ENCODE measurements at regions not wholly inside any gene's neighbourhood (a gene's known extent, or its start where the extent isn't known, plus 50 kb on each side); places are given as distances from the start of the nearest gene placed in this dataset.
A peak's percentile ranks its signal among the peaks of the same experiment; 100 is the strongest.

DNA sequence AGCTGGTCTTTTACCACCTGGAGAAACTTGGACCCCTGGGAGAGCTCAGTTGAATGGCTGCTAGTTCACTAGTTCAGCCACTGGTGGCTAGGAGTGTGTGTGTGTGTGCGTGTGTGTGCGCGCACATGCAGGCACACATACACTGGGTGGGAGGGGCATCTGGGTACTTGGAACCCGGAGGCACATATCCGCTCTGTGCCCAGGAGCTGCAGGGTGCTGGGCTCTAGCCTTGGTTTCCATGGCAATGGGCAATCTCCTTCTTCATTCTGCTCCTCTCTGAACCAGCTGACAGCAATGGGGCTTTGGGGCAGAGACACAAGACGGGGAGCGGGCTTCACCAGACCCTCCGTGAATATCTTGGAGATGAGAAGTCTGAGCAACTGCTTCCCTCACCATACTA is 87.1 kb upstream of the DISP3 start:
- no peaks in the 10 kb centered on the region for H3K36me3 ChIP-seq (replicated peaks; ENCODE audit: insufficient read depth, low read length)
- H3K79me2 ChIP-seq (ENCODE audit: low read length) = no peaks in the 10 kb centered on the region
- no peaks in the 10 kb centered on the region for H3K9me3 ChIP-seq (replicated peaks; ENCODE audit: insufficient read depth, low read length)
- no peaks in the 10 kb centered on the region for H4K20me1 ChIP-seq (ENCODE audit: insufficient read depth, low read length)
- no peaks in the 10 kb centered on the region for H3K9me2 ChIP-seq (replicated peaks; ENCODE audit: insufficient read depth, low read length)
- no peak overlapping the region for H2AFZ ChIP-seq (ENCODE audit: low read length)
- DNase-seq = no peak
- no peak overlapping the region for H3K4me3 ChIP-seq (ENCODE audit: low read length)
- no peak overlapping the region for H3K27ac ChIP-seq (ENCODE audit: low read length)
- H3K27me3 ChIP-seq (replicated peaks; ENCODE audit: insufficient read depth, low read length) = peaks cover 90% of the 10 kb centered on the region
- H3K4me2 ChIP-seq (ENCODE audit: low read depth, low read length) = no peak overlapping the region
- H3K4me1 ChIP-seq (ENCODE audit: low read length) = no peaks in the 10 kb centered on the region
- H3K9ac ChIP-seq (ENCODE audit: low read length) = no peak overlapping the region
- TF ChIP-seq EZH2 (optimal IDR thresholded peaks at IDR 0.05; ENCODE audit: low read depth, low read length) = no peak
- no peak for TF ChIP-seq CTCF (IDR thresholded peaks at IDR 0.05; ENCODE audit: low read length)
- TF ChIP-seq EZH2phosphoT487 (IDR thresholded peaks at IDR 0.05; ENCODE audit: low read length) = no peak
- H3F3A ChIP-seq (ENCODE audit: insufficient read depth, low read length) = no peaks in the 10 kb centered on the region

- Histone ChIP-seq H2AFZ (ENCODE audit: low read length) (no peak overlapping the region), H4K20me1 (ENCODE audit: insufficient read depth, low read length) (no peaks in the 10 kb centered on the region), H3K4me3 (ENCODE audit: low read length) (no peak overlapping the region), H3K4me2 (ENCODE audit: low read depth, low read length) (peak overlapping the region; percentile 11; the same call in 1 of the 2 replicates), H3K4me1 (ENCODE audit: low read length) (no peaks in the 10 kb centered on the region), H3K79me2 (ENCODE audit: low read length) (no peaks in the 10 kb centered on the region), H3K36me3 (replicated peaks; ENCODE audit: insufficient read depth, low read length) (no peaks in the 10 kb centered on the region), H3K27ac (ENCODE audit: low read length) (no peak overlapping the region), H3K9me2 (replicated peaks; ENCODE audit: insufficient read depth, low read length) (no peaks in the 10 kb centered on the region), H3K9me3 (replicated peaks; ENCODE audit: insufficient read depth, low read length) (no peaks in the 10 kb centered on the region), H3K27me3 (replicated peaks; ENCODE audit: insufficient read depth, low read length) (peaks cover 93% of the 10 kb centered on the region), H3F3A (ENCODE audit: insufficient read depth, low read length) (no peaks in the 10 kb centered on the region), H3K9ac (ENCODE audit: low read length) (no peak overlapping the region)
- DNase-seq = no peak
- TF ChIP-seq EZH2 (optimal IDR thresholded peaks at IDR 0.05; ENCODE audit: low read depth, low read length) (no peak), CTCF (IDR thresholded peaks at IDR 0.05; ENCODE audit: low read length) (no peak), EZH2phosphoT487 (IDR thresholded peaks at IDR 0.05; ENCODE audit: low read length) (no peak)
These were observed 84.2 kb upstream of the DISP3 start for GRCh38 chr1:11394592-11395245.

DNA sequence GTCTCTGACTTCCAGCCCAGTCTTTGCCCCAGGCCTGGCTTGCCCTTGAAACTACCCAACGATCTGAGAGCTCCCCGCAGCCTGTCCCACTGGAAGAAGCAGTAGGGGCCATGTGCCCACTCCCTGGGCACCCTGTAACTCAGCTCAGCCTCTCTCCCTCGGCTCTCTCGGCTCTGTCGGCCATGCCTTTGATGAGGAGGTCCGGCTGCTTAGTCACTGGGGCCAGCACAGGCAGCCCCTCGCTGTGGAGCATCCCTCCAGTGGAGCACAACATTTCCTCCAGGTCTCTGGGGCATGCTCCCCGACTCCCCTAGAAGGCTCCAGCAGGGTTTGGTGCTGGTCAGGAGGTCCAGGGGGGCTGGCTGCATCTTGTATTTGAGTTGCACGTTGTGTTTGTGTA is 83.3 kb upstream of the DISP3 start:
- Histone ChIP-seq H3K36me3 (replicated peaks; ENCODE audit: insufficient read depth, low read length) (no peaks in the 10 kb centered on the region), H3K9ac (ENCODE audit: low read length) (no peak overlapping the region), H3K4me3 (ENCODE audit: low read length) (no peak overlapping the region), H3K27ac (ENCODE audit: low read length) (no peak overlapping the region), H3K4me1 (ENCODE audit: low read length) (no peaks in the 10 kb centered on the region), H3K9me3 (replicated peaks; ENCODE audit: insufficient read depth, low read length) (no peaks in the 10 kb centered on the region), H3K4me2 (ENCODE audit: low read depth, low read length) (no peak overlapping the region), H2AFZ (ENCODE audit: low read length) (no peak overlapping the region), H3K27me3 (replicated peaks; ENCODE audit: insufficient read depth, low read length) (peaks cover 95% of the 10 kb centered on the region), H3K79me2 (ENCODE audit: low read length) (no peaks in the 10 kb centered on the region), H3K9me2 (replicated peaks; ENCODE audit: insufficient read depth, low read length) (no peaks in the 10 kb centered on the region), H3F3A (ENCODE audit: insufficient read depth, low read length) (no peaks in the 10 kb centered on the region), H4K20me1 (ENCODE audit: insufficient read depth, low read length) (no peaks in the 10 kb centered on the region)
- DNase-seq = no peak
- TF ChIP-seq EZH2phosphoT487 (IDR thresholded peaks at IDR 0.05; ENCODE audit: low read length) (no peak), EZH2 (optimal IDR thresholded peaks at IDR 0.05; ENCODE audit: low read depth, low read length) (no peak), CTCF (IDR thresholded peaks at IDR 0.05; ENCODE audit: low read length) (no peak)

Measured in MM.1S (cell line).